ENCODE measurements at regions not wholly inside any gene's neighbourhood (a gene's known extent, or its start where the extent isn't known, plus 50 kb on each side); places are given as distances from the start of the nearest gene placed in this dataset.
"Not testable (repeated sequence)": the region's sequence is repeated elsewhere in the genome, so short reads cannot be mapped to it uniquely, and the experiment has no call there.

DNA sequence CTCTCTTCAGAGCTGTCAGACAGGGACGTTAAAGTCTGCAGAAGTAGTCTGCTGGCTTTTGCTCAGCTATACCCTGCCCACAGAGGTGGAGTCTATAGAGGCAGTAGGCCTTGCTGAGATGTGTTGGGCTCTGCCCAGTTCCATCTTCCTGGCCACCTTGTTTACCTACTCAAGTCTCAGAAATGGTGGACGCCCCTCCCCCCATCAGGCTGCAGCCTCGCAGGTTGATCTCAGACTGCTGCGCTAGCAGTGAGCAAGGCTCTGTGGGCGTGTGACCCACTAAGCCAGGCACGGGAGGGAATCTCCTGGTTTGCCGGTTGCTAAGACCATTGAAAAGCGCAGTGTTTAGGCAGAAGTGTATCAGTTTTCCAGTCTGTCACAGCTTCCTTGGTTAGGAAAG lies 305.0 kb downstream of the BCKDHB start:
- DNase-seq (ENCODE audit: low spot score) = no peak

DNA sequence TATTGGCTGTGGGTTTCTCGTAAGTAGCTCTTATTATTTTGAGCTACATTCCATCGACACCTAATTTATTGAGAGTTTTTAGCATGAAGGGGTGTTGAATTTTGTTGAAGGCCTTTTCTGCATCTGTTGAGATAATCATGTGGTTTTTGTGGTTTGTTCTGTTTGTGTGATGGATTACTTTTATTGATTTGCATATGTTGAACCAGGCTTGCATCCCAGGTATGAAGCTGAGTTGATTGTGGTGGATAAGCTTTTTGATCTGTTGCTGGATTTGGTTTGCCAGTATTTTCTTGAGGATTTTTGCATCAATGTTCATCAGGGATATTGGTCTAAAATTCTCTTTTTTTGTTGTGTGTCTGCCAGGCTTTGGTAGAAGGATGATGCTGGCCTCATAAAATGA lies 301.5 kb downstream of the BCKDHB start:
- not testable (repeated sequence) for DNase-seq (ENCODE audit: low spot score)

DNA sequence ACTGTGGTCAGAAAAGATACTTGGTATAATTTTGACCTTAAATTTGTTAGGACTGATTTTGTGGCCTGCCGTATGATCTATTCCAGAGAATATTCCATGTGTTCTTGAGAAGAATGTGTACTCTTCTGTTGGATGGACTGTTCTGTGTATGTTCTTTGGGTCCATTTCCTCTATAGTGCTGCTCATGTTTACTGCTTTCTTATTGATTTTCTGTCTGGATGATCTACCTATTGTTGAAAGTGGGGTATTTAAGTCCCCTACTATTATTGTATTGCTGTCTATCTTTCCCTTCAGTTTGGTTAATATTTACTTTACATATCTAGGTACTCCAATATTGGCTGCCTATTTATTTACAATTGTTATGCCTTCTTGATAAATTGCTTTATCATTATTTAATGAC lies 298.4 kb downstream of the BCKDHB start:
- no peak for DNase-seq (ENCODE audit: low spot score)

DNA sequence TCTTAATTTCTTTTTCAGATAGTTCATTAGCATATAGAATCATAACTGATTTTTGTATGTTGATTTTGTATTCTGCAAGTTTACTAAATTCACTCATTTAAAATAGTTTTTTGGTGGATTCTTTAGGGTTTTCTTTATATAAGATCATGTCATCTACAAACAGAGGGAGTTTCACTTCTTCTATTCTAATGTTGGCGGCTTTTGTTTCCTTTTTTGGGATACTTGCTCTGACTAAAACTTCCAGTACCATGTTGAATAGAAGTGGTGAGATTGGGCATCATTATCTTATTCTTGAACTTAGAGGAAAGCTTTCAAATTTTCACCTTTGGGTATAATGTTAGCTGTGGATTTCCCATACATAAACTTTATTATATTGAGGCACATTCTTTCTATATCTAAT lies 296.9 kb downstream of the BCKDHB start:
- DNase-seq (ENCODE audit: low spot score) = no peak

DNA sequence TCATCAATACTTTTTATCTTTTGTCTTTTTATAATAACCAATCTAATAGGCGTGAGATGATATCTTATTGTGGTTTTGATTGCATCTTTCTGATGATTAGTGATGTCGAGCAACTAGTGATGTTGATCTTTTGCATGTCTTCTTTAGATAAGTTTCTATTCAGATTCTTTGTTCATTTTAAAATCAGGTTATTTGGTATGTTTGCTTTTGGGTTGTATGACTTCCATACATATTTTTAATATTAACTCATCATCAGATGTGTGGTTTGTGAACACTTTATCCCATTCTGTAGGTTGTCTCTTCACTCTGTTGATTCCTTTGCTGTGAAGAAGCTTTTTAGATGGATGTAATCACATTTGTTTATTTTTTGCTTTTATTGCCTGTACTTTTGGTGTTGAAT lies 295.8 kb downstream of the BCKDHB start:
- no peak for DNase-seq (ENCODE audit: low spot score)
